ENCODE measurements at regions not wholly inside any gene's neighbourhood (a gene's known extent, or its start where the extent isn't known, plus 50 kb on each side); places are given as distances from the start of the nearest gene placed in this dataset.

DNA sequence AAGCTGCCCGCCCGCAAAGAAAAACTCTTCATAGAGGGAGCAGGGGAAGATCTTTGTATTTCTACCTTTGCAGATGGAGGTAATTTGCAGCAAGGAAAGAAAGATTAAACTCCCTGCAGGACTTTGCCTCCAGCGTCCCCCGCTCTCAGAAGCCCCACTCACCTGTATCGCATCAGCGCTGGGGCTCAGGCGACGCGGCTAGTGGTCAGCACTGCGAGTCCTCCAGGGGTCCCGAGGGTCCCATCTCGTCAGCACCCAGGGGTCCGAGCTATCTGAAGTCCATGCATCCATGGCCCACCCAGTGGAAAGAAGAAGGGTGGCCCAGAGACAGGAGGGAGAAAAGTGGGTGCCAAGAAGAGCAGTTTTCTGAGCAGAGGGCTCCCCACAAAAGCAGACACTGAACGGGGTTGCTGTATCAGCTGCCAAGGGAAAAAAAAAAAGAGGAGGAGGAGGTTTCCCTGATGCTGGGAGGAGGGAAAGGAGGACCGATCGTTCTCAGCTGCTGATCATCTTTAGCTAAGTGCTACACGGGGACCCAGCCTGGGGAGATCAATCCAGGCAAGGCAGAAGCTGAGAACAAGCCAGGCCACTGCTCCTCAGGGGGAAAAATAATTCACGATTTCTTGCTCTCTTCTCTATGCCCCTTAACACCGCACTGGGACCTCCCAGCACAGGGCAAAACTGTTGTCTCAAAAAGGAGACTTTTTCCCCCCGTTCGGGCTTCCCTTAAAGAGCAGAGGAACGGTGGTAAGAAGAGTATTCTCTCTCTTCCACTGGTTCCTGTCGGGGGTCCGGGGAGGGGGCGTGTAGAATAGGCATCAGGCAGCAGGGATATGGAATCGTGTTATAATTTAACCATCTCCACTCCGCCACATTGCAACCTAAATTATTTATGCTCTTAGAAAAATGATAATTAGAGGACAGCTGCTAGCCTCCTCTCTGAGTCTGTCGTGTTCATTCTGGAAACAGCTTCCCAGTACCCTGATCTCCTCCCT is 117.7 kb upstream of the CACNA1A start:
- H3K4me3 ChIP-seq (replicated peaks in 1 of 3; ENCODE audit: insufficient read depth in 1 of 3, low read depth in 1 of 3, low read length in 3 of 3), result no peak overlapping the region
- no peak overlapping the region for H3K9ac ChIP-seq (replicated peaks; ENCODE audit: extremely low read depth, insufficient read depth, low read length)
- no peak overlapping the region for H3K4me2 ChIP-seq (ENCODE audit: insufficient read depth, low read length)
- CTCF ChIA-PET, result interaction anchor here (0.7 to 1.5 kb wide), 3 partner anchors 26 to 346 kb away, joined by 3 read pairs; no protein-coding TSS in a partner anchor
- TF ChIP-seq, protein P1, sequence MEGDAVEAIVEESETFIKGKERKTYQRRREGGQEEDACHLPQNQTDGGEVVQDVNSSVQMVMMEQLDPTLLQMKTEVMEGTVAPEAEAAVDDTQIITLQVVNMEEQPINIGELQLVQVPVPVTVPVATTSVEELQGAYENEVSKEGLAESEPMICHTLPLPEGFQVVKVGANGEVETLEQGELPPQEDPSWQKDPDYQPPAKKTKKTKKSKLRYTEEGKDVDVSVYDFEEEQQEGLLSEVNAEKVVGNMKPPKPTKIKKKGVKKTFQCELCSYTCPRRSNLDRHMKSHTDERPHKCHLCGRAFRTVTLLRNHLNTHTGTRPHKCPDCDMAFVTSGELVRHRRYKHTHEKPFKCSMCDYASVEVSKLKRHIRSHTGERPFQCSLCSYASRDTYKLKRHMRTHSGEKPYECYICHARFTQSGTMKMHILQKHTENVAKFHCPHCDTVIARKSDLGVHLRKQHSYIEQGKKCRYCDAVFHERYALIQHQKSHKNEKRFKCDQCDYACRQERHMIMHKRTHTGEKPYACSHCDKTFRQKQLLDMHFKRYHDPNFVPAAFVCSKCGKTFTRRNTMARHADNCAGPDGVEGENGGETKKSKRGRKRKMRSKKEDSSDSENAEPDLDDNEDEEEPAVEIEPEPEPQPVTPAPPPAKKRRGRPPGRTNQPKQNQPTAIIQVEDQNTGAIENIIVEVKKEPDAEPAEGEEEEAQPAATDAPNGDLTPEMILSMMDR (IDR thresholded peaks at IDR 0.05; ENCODE audit: extremely low read depth in 1 of 2, insufficient read depth in 1 of 2, low read depth in 1 of 2, low read length in 2 of 2), result no peak
- TF ChIP-seq GATA2 (IDR thresholded peaks at IDR 0.05; ENCODE audit: insufficient read depth, insufficient read length, low read depth, low read length) (no peak), EZH2 (IDR thresholded peaks at IDR 0.05; ENCODE audit: borderline replicate concordance, low read depth, low read length, severe bottlenecking) (no peak), JUN (IDR thresholded peaks at IDR 0.05; ENCODE audit: borderline replicate concordance, insufficient read depth, insufficient read length, low read depth) (no peak), FOS (IDR thresholded peaks at IDR 0.05; ENCODE audit: borderline replicate concordance, insufficient read depth, low read length) (no peak), MYC (IDR thresholded peaks at IDR 0.05; ENCODE audit: low read depth, low read length) (no peak)
- TF ChIP-seq, protein P2, sequence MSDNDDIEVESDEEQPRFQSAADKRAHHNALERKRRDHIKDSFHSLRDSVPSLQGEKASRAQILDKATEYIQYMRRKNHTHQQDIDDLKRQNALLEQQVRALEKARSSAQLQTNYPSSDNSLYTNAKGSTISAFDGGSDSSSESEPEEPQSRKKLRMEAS (IDR thresholded peaks at IDR 0.05; ENCODE audit: insufficient read depth, insufficient read length), result no peak
- POLR2A ChIA-PET, result no interaction called here
- no peak overlapping the region for H3K27ac ChIP-seq (ENCODE audit: insufficient read depth, low read depth, low read length)
- BruUV-seq (replicated peaks), result no TSS peak
- no peaks in the 10 kb centered on the region for H3K36me3 ChIP-seq (ENCODE audit: control insufficient read depth in 2 of 2, extremely low read depth in 1 of 2, insufficient read depth in 2 of 2, low read length in 2 of 2)
- H3K27me3 ChIP-seq (ENCODE audit: control insufficient read depth in 2 of 2, insufficient read depth in 2 of 2, low read length in 2 of 2), result peaks cover 8 to 10% of the 10 kb centered on the region in 2 experiments
- intact Hi-C loops (cut with micrococcal nuclease), result no loop called here
- no peak for FAIRE-seq
- H3K9me3 ChIP-seq (replicated peaks; ENCODE audit: control insufficient read depth, insufficient read depth, low read length), result no peaks in the 10 kb centered on the region
- DNase-seq (ENCODE audit: low read depth, low spot score), result no peak
- H2AFZ ChIP-seq (ENCODE audit: low read depth, low read length), result no peak overlapping the region
- H3K79me2 ChIP-seq (ENCODE audit: control insufficient read depth, insufficient read depth, low read length), result no peaks in the 10 kb centered on the region
- H3K9me1 ChIP-seq (replicated peaks; ENCODE audit: control insufficient read depth, extremely low read depth, insufficient read depth, low read length), result no peaks in the 10 kb centered on the region
- dilution Hi-C loops (cut with MboI; ENCODE audit: extremely low pct_ligation_motif_present, low sequenced_read_pairs), result no loop called here
- no peaks in the 10 kb centered on the region for H3K4me1 ChIP-seq (ENCODE audit: control insufficient read depth, extremely low read depth, insufficient read depth, low read length)
- H4K20me1 ChIP-seq (replicated peaks; ENCODE audit: control insufficient read depth, extremely low read depth, insufficient read depth, low read length), result no peaks in the 10 kb centered on the region
